Renal cortex interstitium (tissue), 11 donors: ENCODE measurements at regions not wholly inside any gene's neighbourhood (a gene's known extent, or its start where the extent isn't known, plus 50 kb on each side); places are given as distances from the start of the nearest gene placed in this dataset.
"Not testable (repeated sequence)": the region's sequence is repeated elsewhere in the genome, so short reads cannot be mapped to it uniquely, and the experiment has no call there.

Experiments
- DNase-seq, 11 donors: peaks; one replicate each; pipeline ENCODE4 v3.0.0-alpha.2; 2013; ENCODE audit warnings: low read depth in 9 of 11, low spot score in 4 of 11; ENCODE audit errors: extremely low read depth in 1 of 11

DNA sequence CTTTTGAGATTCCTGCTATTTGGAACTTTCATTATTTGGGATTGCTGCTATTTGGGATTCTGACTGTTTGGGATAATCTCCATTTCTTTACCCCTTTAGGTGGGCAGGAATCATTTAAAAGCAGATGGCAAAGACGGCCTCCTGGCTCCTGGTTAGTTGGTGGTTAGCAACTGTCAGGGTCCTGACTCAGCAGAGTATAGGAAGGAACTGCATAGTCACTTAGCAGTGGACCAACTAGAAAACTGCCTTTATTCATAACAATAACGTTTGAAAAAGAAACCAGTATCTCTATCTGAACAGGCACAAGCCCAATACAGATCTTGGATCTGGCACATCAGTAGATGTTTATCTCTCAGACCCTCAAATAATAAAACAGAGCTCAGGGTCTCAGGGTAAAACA lies 469.7 kb upstream of the FGF16 start:
- DNase-seq = no peak

DNA sequence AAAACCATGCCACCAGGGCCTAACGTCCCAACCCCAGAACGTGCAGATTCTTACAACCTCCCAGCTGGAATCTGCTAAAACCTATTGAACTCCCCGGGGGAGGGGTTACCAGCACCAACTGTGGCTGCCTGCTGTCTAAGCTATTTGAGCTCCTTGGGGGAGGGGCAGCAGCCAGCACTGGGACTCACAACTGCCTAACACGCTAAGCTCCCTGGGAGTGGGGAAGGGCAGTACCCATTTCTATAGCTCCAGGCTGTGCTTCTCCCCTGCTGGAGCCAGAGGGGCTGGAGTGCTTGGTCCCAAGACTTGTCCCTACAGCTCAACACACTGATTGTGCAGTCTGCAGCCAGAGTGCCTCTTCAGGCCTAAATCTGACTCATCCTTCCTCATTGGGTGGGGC lies 459.8 kb upstream of the FGF16 start:
- no peak for DNase-seq

DNA sequence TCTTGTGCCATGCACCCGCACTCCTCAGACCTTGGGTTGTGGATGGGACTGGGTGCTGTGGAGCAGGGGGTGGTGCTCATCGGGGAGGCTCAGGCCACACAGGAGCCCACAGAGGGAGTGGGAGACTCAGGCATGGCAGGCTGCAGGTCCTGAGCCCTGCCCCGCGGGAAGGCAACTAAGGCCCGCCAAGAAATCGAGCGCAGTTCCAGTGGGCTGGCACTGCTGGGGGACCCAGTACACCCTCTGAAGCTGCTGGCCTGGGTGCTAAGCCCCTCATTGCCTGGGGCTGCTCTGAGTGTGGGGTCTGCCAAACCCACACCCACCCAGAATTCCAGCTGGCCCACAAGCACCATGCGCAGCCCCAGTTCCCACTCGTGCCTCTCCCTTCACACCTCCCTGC lies 450.5 kb upstream of the FGF16 start:
- no peak for DNase-seq

DNA sequence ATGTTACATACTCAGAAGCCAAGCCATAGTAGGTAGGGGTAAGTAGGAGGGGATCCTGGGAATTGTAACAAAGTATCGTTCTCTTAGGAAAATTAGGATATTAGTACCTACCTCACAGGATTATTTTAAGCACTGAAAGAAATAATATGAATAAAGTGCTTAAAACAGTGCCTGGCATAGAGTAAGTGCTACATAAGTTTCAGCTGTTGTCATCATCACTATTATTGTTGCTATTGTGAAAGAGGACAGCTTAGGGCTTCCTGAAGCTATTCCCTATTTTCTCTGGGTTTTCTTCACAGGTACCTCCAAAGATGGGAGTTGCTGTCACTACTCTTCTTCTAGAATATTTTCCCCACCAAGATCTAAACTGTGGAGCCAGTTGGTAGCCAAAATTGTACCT lies 443.7 kb upstream of the FGF16 start:
- DNase-seq = no peak

DNA sequence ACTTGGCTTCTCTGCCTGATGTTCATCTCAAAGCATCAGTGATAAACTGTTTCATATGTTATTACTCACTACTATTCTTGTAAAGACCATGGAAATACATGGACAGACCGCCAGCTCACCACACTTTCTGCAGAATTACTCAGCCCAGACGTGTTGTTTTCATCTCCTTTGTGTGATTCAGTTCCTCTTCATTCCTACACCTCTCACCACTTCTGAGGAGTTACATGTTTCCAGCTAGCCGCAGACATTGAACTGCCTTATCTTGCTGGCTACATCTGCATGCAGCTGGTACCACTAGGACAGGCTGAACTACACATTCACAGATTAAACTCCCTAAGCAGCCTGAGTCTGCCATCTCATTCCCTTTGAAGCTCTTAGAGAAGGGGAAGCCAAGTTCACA lies 443.2 kb upstream of the FGF16 start:
- DNase-seq = no peak

DNA sequence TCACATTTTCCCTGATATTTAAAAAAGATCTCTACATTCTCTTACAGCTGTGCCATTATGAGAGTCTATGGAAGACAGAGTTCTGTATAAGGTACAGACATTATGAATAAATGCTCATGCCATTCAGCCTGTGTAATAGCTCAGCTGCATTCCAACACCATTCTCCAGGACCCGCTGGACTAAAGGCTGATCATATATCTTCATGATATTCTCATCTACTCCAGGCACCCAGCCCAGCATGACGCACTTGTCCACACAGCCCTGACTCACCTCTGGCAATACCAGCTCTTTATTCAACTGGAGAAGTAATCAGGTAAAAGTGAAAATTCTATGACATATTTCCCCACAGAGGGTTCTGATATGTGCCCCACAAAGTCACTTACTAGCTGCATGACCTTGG lies 437.5 kb upstream of the FGF16 start:
- DNase-seq = no peak

DNA sequence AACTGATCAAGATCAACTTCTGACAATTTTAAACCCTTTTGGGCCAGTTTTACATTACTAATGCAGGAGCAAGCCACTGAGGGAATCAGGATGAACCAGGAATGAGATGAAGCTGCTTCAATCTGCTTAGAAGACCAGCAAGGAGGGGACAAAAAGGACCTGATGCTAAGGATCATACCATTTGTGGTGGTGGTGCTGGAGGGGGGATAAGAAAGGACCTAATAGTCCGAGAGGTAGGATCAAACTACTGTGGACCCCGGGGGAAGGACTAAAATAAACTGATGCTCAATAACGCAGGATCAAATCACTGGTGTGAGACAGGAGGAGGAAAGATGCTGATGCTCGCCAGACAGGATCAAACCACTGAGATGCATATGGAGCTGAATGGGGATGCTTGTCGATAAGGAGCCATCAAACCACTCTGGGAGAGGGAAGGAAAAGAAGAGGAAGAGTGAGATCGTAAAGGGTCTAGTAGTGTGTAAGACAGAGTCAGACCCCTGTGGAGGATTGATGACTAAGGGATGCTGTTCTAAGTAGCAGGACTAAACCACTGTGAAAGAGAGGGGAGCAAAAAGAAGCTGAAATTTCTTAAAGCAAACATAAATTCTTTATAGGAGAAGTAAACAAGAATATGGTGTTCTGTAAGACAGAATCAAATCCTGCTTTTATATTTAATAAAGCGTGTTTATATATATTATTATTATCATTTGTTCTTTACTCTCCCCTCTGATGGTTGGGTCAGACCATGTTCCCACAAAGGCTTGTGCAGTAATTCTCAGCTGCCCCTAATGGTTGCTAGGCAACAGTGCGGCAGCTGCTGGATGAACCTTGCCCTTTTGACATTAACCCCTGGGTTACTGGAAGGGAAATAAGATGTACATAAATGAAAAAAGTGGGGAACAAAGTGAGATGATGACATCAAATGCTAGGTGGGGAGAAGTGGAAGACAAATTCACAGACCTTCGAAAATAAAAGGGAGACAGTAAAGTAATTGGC lies 432.5 kb upstream of the FGF16 start:
- DNase-seq = peak in 10 of 11 donors; percentile 10 to 34 (median 25)

DNA sequence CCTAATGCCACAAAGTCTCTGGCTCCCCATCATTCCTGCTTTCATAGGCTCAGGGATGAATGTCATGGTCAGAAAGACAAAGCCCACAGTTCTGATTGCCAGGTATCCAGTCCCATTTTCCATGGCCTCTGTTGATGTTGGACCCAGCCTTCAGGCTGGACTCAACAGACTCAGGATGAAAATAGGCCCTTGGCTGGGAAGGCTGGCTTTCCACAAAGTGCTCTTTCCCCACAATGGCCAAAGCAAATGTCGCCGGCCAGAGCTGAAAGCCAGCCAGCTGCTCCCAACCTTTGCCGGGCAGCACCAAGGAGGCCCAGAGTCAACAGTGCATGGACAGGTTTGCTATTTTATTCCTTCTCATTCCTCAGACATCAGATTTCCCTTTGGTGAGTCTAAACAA lies 430.1 kb upstream of the FGF16 start:
- DNase-seq = no peak

DNA sequence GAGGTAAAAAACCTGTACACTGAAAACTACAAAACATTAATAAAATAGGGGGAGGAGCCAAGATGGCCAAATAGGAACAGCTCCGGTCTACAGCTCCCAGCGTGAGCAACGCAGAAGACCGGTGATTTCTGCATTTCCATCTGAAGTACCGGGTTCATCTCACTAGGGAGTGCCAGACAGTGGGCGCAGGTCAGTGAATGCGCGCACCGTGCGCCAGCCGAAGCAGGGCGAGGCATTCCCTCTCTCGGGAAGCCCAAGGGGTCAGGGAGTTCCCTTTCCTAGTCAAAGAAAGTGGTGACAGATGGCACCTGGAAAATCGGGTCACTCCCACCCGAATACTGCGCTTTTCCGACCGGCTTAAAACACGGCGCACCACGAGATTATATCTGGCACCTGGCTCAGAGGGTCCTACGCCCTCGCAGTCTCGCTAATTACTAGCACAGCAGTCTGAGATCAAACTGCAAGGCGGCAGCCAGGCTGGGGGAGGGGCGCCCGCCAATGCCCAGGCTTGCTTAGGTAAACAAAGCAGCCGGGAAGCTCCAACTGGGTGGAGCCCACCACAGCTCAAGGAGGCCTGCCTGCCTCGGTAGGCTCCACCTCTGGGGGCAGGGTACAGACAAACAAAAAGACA lies 400.9 kb upstream of the FGF16 start:
- peak in 1 of 11 donors; percentile 1 for DNase-seq

DNA sequence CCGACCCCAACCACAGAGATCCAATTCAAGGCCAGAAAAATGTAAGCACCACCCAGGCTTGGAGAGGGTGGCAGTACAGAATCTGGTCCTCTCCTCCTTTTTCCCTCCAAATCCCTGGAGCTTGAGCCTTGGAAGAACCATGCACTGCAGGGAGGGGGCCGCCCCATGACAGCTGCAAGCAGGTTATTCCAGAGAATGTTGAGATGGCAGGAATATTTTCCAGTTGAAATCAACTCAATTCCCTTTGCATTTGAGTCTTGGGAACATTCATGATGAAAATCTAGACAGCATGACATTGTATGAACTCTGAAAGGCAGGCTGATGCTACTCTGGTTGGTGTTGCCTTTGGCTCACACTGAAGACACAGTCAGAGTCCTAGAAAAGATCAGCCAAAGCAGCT lies 386.6 kb upstream of the FGF16 start:
- no peak for DNase-seq

DNA sequence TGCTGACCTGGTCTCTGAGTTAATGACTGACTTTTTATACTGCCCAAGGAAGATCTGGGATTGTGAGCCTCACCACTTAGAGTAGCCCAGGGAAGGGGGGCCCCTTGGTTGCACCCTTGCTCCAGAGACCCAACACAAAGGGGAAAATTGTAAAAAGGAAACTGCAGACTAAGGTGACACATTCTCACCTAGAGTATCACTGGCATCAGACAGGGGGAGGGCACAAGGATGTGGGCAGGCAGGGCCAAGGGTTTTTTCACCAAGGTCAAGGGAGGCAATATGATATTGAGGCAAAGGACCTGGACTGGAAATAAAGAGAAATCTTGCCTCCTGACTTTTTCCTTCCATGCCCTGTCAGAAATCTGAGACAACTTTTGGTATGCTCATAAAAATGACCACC lies 386.2 kb upstream of the FGF16 start:
- DNase-seq = no peak

DNA sequence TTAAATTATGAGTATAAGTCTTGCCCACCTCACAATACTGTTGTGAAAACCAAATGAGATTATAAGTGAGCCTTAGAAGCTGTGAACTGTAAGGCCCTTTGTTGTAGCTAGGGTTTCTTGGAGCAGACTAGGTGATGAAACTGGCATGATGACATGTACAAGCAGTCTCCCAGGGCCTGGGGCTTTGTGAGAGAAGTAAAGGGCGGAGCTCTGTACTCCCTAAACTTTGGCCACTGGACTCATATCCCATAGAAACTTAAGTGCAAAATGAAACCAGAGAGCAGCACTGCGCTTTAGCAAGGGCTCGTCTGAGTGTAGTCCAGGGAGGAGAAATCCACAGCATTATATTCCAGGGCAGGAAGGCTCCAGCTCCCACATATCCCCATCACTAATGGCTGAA lies 385.6 kb upstream of the FGF16 start:
- no peak for DNase-seq

DNA sequence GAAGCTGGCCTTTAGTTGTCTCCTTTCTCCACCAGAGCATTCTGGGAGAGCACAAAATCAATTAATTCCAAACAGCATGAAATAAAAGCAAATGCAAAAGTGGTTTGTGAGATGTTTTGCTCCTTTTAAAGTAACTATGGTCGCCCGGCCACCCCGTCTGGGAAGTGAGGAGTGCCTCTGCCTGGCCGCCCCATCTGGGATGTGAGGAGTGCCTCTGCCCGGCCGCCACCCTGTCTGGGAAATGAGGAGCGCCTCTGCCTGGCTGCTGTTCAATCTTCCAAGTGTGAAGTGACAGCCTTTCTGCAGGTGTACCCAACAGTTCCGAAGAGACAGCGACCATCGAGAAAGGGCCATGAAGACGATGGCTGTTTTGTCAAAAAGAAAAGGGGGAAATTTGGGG lies 381.3 kb upstream of the FGF16 start:
- no peak for DNase-seq

DNA sequence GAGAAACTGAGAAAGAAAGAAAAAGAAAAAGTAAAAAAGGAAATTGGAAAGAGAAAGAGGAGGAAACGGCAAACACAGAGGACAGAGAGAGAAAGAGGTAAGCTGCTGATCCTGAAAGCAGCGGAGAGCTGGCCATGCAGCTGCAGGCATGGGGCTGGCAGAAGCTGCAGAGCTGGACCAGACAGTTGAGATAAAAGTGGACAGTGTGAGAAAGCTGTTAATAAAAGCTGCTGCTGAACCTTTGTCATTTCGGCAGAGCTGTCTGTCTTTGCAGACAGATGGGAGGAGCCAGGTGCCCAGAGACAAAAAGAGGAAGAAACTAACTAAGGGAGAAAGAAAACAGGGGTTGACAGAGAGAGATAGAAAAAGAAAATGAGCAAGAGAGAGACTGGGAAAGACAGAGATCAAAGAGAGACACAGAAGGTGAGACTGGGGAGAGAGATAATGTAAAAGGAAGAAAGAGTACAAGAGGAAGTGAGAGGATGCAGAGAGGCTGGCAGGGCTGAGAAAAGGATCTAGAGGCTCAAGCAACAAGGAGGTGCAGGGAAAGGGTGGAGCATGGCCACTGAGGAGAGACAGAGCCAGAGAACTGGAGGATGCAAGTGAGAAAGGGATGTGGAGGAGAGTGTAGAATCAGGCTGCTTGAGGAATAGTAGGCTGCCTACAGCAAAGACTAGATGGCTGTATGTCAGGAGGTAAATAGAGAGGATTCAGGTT lies 376.8 kb upstream of the FGF16 start:
- no peak for DNase-seq

DNA sequence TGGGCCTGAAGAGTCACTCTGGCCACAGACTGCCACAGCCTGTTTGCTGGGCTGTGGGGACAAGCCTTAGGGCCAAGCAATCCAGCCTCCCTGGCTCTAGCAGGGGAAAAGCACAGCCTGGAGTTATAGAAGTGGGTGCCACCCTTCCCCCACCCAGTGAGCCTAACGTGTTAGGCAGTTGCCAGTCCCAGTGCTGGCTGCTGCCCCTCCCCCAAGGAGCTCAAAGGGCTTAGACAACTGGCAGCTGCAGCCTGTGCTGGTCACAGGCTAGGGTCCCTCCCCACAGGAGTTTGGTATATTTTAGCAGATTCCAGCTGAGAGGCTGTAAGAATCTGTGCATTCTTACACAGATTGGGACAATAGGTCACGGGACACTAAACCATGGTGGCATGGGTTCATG lies 370.3 kb upstream of the FGF16 start:
- no peak for DNase-seq

DNA sequence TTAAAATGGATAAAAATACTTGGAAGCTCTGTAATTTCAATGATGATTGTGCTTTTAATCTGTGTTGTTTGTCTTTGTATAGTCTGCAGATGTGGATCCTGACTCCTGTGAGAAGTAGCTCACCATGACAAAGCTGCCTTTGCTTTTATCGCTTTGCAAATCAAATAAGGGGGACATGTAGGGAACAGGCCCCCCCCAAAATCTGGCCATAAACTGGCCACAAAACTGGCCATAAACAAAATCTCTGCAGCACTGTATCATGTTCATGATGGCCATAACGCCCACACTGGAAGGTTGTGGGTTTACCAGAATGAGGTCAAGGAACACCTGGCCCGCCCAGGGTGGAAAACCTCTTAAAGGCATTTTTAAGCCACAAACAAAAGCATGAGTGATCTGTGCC lies 366.0 kb upstream of the FGF16 start:
- not testable (repeated sequence) for DNase-seq

DNA sequence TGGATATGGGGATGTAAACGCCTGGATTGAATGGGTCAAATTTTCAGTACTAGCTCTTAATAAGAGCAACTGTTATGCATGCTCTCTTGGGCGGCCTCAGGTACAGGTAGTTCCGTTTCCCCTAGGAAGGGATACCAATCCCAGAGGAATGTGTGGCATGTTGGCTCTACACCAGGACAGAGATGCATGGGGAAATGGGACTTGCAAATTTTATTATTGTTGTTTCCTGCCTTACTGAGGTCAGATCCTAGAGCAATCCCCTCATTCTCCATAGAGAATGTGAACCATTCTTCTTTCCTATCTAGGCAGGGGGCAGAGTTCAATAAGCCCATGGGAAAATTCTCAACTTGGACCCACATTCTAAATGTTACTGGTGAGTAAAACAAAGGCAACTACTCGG lies 361.8 kb upstream of the FGF16 start:
- DNase-seq = no peak

DNA sequence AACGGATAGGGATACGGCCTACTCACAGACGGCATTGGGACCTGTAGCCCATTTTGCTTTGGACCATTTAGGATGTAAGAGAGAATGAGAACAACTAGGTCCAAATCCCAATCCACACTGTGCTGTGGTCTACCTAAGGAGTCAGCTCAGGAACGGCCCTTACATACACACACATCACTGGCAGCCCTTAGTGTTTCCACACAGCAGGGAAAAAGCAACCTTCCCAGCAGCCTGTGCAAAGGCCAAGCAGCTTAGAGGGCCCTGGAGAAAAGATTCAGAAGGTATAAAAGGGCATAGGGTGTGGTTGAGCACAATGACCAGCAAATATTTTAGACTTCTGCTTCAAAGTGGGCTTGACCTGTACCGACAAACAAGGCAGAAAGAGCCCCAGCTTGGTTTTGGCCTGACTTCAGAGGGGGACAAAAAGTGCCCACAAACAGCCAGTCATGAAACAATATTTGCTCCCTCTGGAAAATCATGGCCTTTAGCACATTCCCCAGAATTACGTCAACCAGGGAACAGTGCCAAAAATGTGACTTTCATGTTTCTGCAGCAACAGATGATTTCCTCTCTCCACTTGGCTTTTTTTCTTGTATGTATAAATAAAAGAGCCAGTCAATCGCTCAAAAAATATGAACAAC lies 359.5 kb upstream of the FGF16 start:
- DNase-seq = peak; percentile 18 to 57 (median 47)

DNA sequence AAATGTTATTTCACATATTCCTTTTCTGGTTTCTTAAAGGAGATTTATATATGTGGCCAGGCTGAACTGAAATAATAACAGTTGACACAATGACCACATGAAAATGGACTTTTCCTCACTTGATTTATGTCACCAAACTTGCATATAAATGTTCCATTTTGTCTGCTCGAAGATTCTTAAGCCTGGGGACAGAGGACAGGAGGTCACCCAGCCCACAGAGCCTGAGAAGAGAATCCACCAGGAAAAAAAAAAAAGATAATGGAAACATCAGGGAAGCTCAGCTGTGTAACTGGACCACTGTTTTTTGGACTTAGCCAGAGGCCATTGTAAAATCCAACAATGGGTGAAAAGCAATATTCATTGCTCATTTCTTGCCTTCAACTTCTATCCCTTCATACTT lies 359.0 kb upstream of the FGF16 start:
- DNase-seq = peak in 1 of 11 donors; percentile 6

DNA sequence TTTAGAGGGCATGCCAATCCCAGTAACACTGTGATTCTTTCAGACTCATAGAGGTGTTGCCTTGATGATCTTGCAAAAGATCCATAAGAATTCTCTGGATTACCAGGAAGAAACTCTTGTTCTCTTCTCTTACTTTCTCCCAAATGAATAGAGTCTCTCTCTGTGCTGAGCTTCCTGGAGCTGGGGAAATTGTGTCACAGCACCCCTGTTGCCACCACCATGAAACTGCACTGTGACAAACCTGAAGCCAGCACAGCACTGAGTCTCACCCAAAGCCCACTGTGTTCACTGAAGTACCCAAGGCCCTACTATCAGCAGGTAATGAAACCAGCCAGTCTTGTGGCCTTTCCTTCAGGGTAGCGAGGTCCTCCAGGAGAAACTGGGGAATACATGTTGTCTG lies 332.7 kb upstream of the FGF16 start:
- no peak for DNase-seq
